IMR-90 (cell line): ENCODE measurements at regions not wholly inside any gene's neighbourhood (a gene's known extent, or its start where the extent isn't known, plus 50 kb on each side); places are given as distances from the start of the nearest gene placed in this dataset.

Experiments
- ATAC-seq: fragments of 200-7000 bp; cut with Tn5 transposase; 2 replicates; pipeline ENCODE4 v1.9.1; 2020; ENCODE audit warnings: low read depth, mild to moderate bottlenecking, moderate library complexity
- BruUV-seq: library from RNA; stranded (reverse); fragments of 400-500 nt; replicated peaks from 2 replicates; lab custom pipeline; 2021; lab: Mats Ljungman, UMichigan
- CTCF ChIA-PET: fragments of 300-600 bp; formaldehyde crosslinking; extraction: SDS; loops from one replicate; lab custom pipeline; 2021; ENCODE audit warnings: antibody characterized with exemption; lab: Yijun Ruan, JAX
- POLR2A ChIA-PET: fragments of 300-600 bp; sonication (Branson Sonifier 250); formaldehyde crosslinking; loops from one replicate; lab custom pipeline; 2022; ENCODE audit warnings: antibody characterized with exemption; ENCODE audit not compliant: unreplicated experiment; lab: Charles Lee
- DNase-seq: peaks from one replicate; pipeline ENCODE4 v3.0.0; 2013
- H2AFZ ChIP-seq: replicated peaks from 2 replicates; pipeline ENCODE3; 2013; ENCODE audit warnings: low read length, mild to moderate bottlenecking; ENCODE audit not compliant: poor library complexity
- H2AK5ac ChIP-seq: 2 replicates; pipeline ENCODE4 v1.6.1; 2013; ENCODE audit warnings: low read depth, low read length, inconsistent platforms
- H2AK9ac ChIP-seq: replicated peaks from 2 replicates; pipeline ENCODE3; 2013; ENCODE audit warnings: mild to moderate bottlenecking, low read depth, low read length, moderate library complexity; ENCODE audit not compliant: poor library complexity
- H2BK120ac ChIP-seq: 2 replicates; pipeline ENCODE4 v1.6.1; 2013; ENCODE audit warnings: low read depth, low read length, inconsistent platforms
- H2BK15ac ChIP-seq: 3 replicates; pipeline ENCODE4 v1.6.1; 2013; ENCODE audit warnings: low read depth, low read length, inconsistent platforms
- H2BK20ac ChIP-seq: 2 replicates; pipeline ENCODE4 v1.6.1; 2013; ENCODE audit warnings: low read depth, mild to moderate bottlenecking, inconsistent platforms, low read length, moderate library complexity
- H2BK5ac ChIP-seq: 2 replicates; pipeline ENCODE4 v1.6.1; 2013; ENCODE audit warnings: mild to moderate bottlenecking, low read depth, low read length, inconsistent platforms; ENCODE audit not compliant: poor library complexity, severe bottlenecking
- H3K14ac ChIP-seq: replicated peaks from 2 replicates; pipeline ENCODE4 v1.6.1; 2013; ENCODE audit warnings: low read depth, low read length, inconsistent platforms
- H3K18ac ChIP-seq: 2 replicates; pipeline ENCODE4 v1.6.1; 2013; ENCODE audit warnings: low read depth, low read length, control low read depth
- H3K23ac ChIP-seq: 2 replicates; pipeline ENCODE4 v1.6.1; 2013; ENCODE audit warnings: low read depth, low read length, inconsistent platforms
- H3K27ac ChIP-seq: 2 replicates; pipeline ENCODE4 v1.5.1; 2013; ENCODE audit warnings: mild to moderate bottlenecking, control low read depth, low read length; ENCODE audit not compliant: insufficient read depth
- H3K27me3 ChIP-seq: 2 replicates; pipeline ENCODE4 v1.6.1; 2013; ENCODE audit warnings: low read length; ENCODE audit not compliant: control insufficient read depth, insufficient read depth
- H3K36me3 ChIP-seq: 2 replicates; pipeline ENCODE4 v1.6.1; 2013; ENCODE audit warnings: low read length, mixed read lengths; ENCODE audit not compliant: control insufficient read depth, insufficient read depth
- H3K4ac ChIP-seq: 2 replicates; pipeline ENCODE4 v1.6.1; 2013; ENCODE audit warnings: low read depth, low read length, inconsistent platforms
- H3K4me1 ChIP-seq: 2 replicates; pipeline ENCODE4 v1.6.1; 2013; ENCODE audit warnings: low read length, mixed read lengths; ENCODE audit not compliant: control insufficient read depth, insufficient read depth
- H3K4me2 ChIP-seq: 2 replicates; pipeline ENCODE4 v1.6.1; 2013; ENCODE audit warnings: low read depth, mild to moderate bottlenecking, control low read depth, low read length, moderate library complexity
- H3K4me3 ChIP-seq: 2 replicates; pipeline ENCODE4 v1.5.1; 2013; ENCODE audit warnings: low read depth, mild to moderate bottlenecking, control low read depth, low read length, moderate library complexity; ENCODE audit not compliant: insufficient read depth
- H3K56ac ChIP-seq: 2 replicates; pipeline ENCODE4 v1.6.1; 2013; ENCODE audit warnings: low read length, inconsistent platforms; ENCODE audit not compliant: insufficient read depth; ENCODE audit errors: extremely low read depth
- H3K79me1 ChIP-seq, 2 experiments: 2 replicates each; pipeline ENCODE4 v1.6.1; 2013; ENCODE audit warnings: low read length in 2 of 2, inconsistent platforms in 1 of 2, low read depth in 1 of 2
- H3K9ac ChIP-seq: 2 replicates; pipeline ENCODE4 v1.6.1; 2013; ENCODE audit warnings: low read depth, low read length, control low read depth
- H3K9me1 ChIP-seq: 2 replicates; pipeline ENCODE4 v1.6.1; 2013; ENCODE audit warnings: low read length, inconsistent platforms; ENCODE audit not compliant: insufficient read depth
- H3K9me3 ChIP-seq: 2 replicates; pipeline ENCODE4 v1.6.1; 2013; ENCODE audit warnings: low read length; ENCODE audit not compliant: control insufficient read depth, insufficient read depth
- H4K20me1 ChIP-seq: 2 replicates; pipeline ENCODE4 v1.6.1; 2013; ENCODE audit warnings: low read length, inconsistent platforms; ENCODE audit not compliant: insufficient read depth
- H4K5ac ChIP-seq: 2 replicates; pipeline ENCODE4 v1.6.1; 2013; ENCODE audit warnings: mild to moderate bottlenecking, low read depth, low read length, control low read depth
- H4K8ac ChIP-seq, 2 experiments: 2 replicates each; pipeline ENCODE4 v1.6.1; 2013; ENCODE audit warnings: low read depth in 2 of 2, low read length in 2 of 2, control low read depth in 1 of 2, inconsistent platforms in 1 of 2
- H4K91ac ChIP-seq: 2 replicates; pipeline ENCODE4 v1.6.1; 2013; ENCODE audit warnings: low read depth, low read length, inconsistent platforms; ENCODE audit not compliant: insufficient read depth
- BHLHE40 ChIP-seq: fragments of 150-350 bp; IDR thresholded peaks from 2 replicates; pipeline ENCODE4 v1.6.1; 2016; ENCODE audit warnings: mild to moderate bottlenecking, low read depth, low read length
- CHD1 ChIP-seq: IDR thresholded peaks from 2 replicates; pipeline ENCODE4 v1.6.1; 2012; ENCODE audit warnings: low read depth, low read length, improper control_type of control experiment
- MAFK ChIP-seq: IDR thresholded peaks from 2 replicates; pipeline ENCODE4 v1.6.1; 2012; ENCODE audit warnings: low read depth, low read length, improper control_type of control experiment
- MAZ ChIP-seq: IDR thresholded peaks from 2 replicates; pipeline ENCODE4 v1.6.1; 2012; ENCODE audit warnings: low read depth, mild to moderate bottlenecking, low read length, improper control_type of control experiment, moderate library complexity, borderline replicate concordance
- RCOR1 ChIP-seq: IDR thresholded peaks from 2 replicates; pipeline ENCODE4 v1.6.1; 2012; ENCODE audit warnings: mild to moderate bottlenecking, low read length, improper control_type of control experiment; ENCODE audit not compliant: insufficient replicate concordance
- WGBS, 2 experiments: methylation state at CpG; one replicate each; pipeline versions ENCODE4 v1.1.5 to v1.1.7; 2013; ENCODE audit warnings: missing lambda C conversion rate in 2 of 2; ENCODE audit not compliant: insufficient read length in 1 of 2; ENCODE audit errors: extremely low coverage in 2 of 2; 5-methylcytosine and 5-hydroxymethylcytosine counted together
- dilution Hi-C: fragments of 300-500 bp; cut with HindIII; formaldehyde crosslinking; loops from one replicate; pipeline ENCODE4 v1.14.3; 2018; ENCODE audit warnings: low sequenced_read_pairs; ENCODE audit not compliant: unreplicated experiment
- in situ Hi-C: fragments of 300-500 bp; cut with MboI; formaldehyde crosslinking; loops from 3 replicates; pipeline ENCODE4 v1.14.3; 2019; ENCODE audit warnings: low sequenced_read_pairs, inconsistent platforms, mixed read lengths
- intact Hi-C: fragments of 100-400 bp; cut with micrococcal nuclease; formaldehyde crosslinking; loops from 2 replicates; pipeline ENCODE4 v1.10.0; 2022
- TF ChIP-seq, protein P1 (sequence below): fragments of 150-350 bp; IDR thresholded peaks from 2 replicates; pipeline ENCODE4 v1.6.1; 2017; ENCODE audit warnings: mild to moderate bottlenecking, antibody characterized with exemption, low read length, low read depth
- TF ChIP-seq, protein P2 (sequence below): fragments of 150-350 bp; IDR thresholded peaks from 2 replicates; pipeline ENCODE4 v1.6.1; 2016; ENCODE audit warnings: low read depth, mild to moderate bottlenecking, low read length, moderate library complexity, borderline replicate concordance

DNA sequence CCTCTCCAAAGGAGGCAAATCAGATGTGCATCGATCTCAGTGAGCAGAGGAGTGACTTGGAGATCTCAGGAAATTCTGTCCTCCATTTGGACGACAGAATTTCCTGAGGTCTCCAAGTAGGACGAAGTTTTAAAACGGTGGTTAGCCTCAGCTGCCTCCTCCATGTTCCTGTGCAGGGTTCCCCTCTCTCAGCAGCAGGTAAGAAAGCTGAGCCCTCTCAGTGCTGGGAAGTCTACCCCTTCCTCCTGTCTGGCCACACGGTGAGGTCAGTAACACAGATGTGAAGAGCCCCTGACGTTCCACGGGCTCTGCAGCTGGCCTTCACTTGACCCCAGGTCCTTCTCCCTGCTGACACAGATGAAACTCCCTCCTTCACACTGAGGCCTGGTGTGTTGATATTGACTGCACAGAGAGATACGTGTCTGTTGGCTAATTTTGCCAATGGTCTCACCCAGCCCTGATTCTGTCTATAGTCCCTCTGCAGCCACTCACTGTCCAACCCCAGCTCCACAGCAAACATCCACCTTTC is 607.4 kb upstream of the B3GAT1 start:
- H3K27ac ChIP-seq: no peak overlapping the region
- no peak overlapping the region for H3K56ac ChIP-seq
- ChIA-PET POLR2A (no interaction called here), CTCF (no interaction called here)
- peaks cover 18% of the 10 kb centered on the region for H3K9me3 ChIP-seq
- H2BK120ac ChIP-seq: no peak overlapping the region
- no peak overlapping the region for H3K4ac ChIP-seq
- no peak overlapping the region for H2BK15ac ChIP-seq
- H2BK20ac ChIP-seq: no peak overlapping the region
- no TSS peak for BruUV-seq
- H3K27me3 ChIP-seq: no peaks in the 10 kb centered on the region
- H2AFZ ChIP-seq: no peak overlapping the region
- H3K14ac ChIP-seq: no peak overlapping the region
- no peak overlapping the region for H3K9ac ChIP-seq
- no peaks in the 10 kb centered on the region for H3K36me3 ChIP-seq
- no peaks in the 10 kb centered on the region for H3K4me1 ChIP-seq
- no peak overlapping the region for H4K91ac ChIP-seq
- H3K23ac ChIP-seq: no peak overlapping the region
- H2BK5ac ChIP-seq: no peak overlapping the region
- no peaks in the 10 kb centered on the region for H3K9me1 ChIP-seq
- intact Hi-C loops: no loop called here
- TF ChIP-seq, protein P1, sequence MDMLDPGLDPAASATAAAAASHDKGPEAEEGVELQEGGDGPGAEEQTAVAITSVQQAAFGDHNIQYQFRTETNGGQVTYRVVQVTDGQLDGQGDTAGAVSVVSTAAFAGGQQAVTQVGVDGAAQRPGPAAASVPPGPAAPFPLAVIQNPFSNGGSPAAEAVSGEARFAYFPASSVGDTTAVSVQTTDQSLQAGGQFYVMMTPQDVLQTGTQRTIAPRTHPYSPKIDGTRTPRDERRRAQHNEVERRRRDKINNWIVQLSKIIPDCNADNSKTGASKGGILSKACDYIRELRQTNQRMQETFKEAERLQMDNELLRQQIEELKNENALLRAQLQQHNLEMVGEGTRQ: no peak
- TF ChIP-seq RCOR1: no peak
- TF ChIP-seq, protein P2, sequence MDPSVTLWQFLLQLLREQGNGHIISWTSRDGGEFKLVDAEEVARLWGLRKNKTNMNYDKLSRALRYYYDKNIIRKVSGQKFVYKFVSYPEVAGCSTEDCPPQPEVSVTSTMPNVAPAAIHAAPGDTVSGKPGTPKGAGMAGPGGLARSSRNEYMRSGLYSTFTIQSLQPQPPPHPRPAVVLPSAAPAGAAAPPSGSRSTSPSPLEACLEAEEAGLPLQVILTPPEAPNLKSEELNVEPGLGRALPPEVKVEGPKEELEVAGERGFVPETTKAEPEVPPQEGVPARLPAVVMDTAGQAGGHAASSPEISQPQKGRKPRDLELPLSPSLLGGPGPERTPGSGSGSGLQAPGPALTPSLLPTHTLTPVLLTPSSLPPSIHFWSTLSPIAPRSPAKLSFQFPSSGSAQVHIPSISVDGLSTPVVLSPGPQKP: no peak
- no peak for TF ChIP-seq BHLHE40
- TF ChIP-seq MAZ: no peak
- TF ChIP-seq MAFK: no peak
- no peak for TF ChIP-seq CHD1
- ATAC-seq (no peak), DNase-seq (no peak)
- in situ Hi-C loops: no loop called here
- H4K20me1 ChIP-seq: no peaks in the 10 kb centered on the region
- H3K18ac ChIP-seq: no peak overlapping the region
- no peak overlapping the region for H3K4me3 ChIP-seq
- no peak overlapping the region for H2AK9ac ChIP-seq
- dilution Hi-C loops: no loop called here
- no peaks in the 10 kb centered on the region for H3K79me1 ChIP-seq
- no peak overlapping the region for H4K5ac ChIP-seq
- H4K8ac ChIP-seq: no peak overlapping the region
- no peak overlapping the region for H3K4me2 ChIP-seq
- no peak overlapping the region for H2AK5ac ChIP-seq
- 43% methylated on average over 4 of the region's 8 CpGs; no CpG with 5 or more reads in 1 of the 2 experiments for WGBS, 2 experiments
